Upper lobe of left lung (tissue), 4 donors: ENCODE measurements at regions not wholly inside any gene's neighbourhood (a gene's known extent, or its start where the extent isn't known, plus 50 kb on each side); places are given as distances from the start of the nearest gene placed in this dataset.

Source experiments
- CTCF ChIP-seq, 6 experiments: fragments of 450-650 bp in 4 of 6; fragments of 200-600 bp in 2 of 6; sonication (generic) in 2 of 6; IDR thresholded peaks; one replicate each; pipeline ENCODE4 v1.5.1; 2016 to 2019; ENCODE audit warnings: antibody characterized with exemption in 6 of 6
- POLR2A ChIP-seq, 4 donors: fragments of 450-650 bp; IDR thresholded peaks; one replicate each; pipeline ENCODE4 v1.5.1; 2016 to 2017; ENCODE audit warnings: antibody characterized with exemption in 4 of 4, mild to moderate bottlenecking in 2 of 4

- TF ChIP-seq POLR2A (IDR thresholded peaks at IDR 0.05) (no peak), CTCF (IDR thresholded peaks at IDR 0.05) (no peak)
These were observed 412.6 kb downstream of the MLLT3 start for GRCh38 chr9:20209391-20210340.
